A549 (cell line): ENCODE measurements at regions not wholly inside any gene's neighbourhood (a gene's known extent, or its start where the extent isn't known, plus 50 kb on each side); places are given as distances from the start of the nearest gene placed in this dataset.
"Not testable (repeated sequence)": the region's sequence is repeated elsewhere in the genome, so short reads cannot be mapped to it uniquely, and the experiment has no call there.

Experiments
- ATAC-seq, 2 experiments: fragments of 200-7000 bp in 1 of 2; fragments of >200 bp in 1 of 2; cut with Nextera tagmentation in 1 of 2; cut with Tn5 transposase in 1 of 2; 3 replicates each; pipeline versions ENCODE4 v1.8.0 to v1.9.1; 2018 to 2020; ENCODE audit warnings: mild to moderate bottlenecking in 1 of 2, moderate library complexity in 1 of 2
- CTCF ChIA-PET: fragments of 300-600 bp; sonication (Branson Sonifier 250); formaldehyde crosslinking; extraction: SDS; loops from one replicate; lab custom pipeline; 2021; ENCODE audit warnings: antibody characterized with exemption, inconsistent platforms; lab: Yijun Ruan, JAX
- POLR2A ChIA-PET: fragments of 350-600 bp; formaldehyde crosslinking; extraction: SDS; loops from one replicate; lab custom pipeline; 2021; ENCODE audit warnings: antibody characterized with exemption, inconsistent platforms; lab: Yijun Ruan, JAX
- DNase-seq, 2 experiments: peaks; one replicate each; pipeline versions ENCODE4 v3.0.0 to v3.0.0-alpha.2; 2011 to 2016; ENCODE audit warnings: low read depth in 1 of 2, low spot score in 1 of 2
- FAIRE-seq: peaks from 2 replicates; lab custom pipeline; 2011; peaks lifted over from hg19 to GRCh38; lab: Jason Lieb, UNC
- H3K27ac ChIP-seq, 2 experiments: fragments of >200 bp; sonication (Bioruptor Twin); formaldehyde crosslinking; 3 replicates each; pipeline ENCODE4 v1.5.1; 2016 to 2017
- H3K4me1 ChIP-seq: fragments of >200 bp; sonication (Bioruptor Twin); formaldehyde crosslinking; 3 replicates; pipeline ENCODE4 v1.6.1; 2016
- H3K4me2 ChIP-seq: fragments of >200 bp; sonication (Bioruptor Twin); formaldehyde crosslinking; 3 replicates; pipeline ENCODE4 v1.6.1; 2016
- H3K4me3 ChIP-seq: fragments of >200 bp; sonication (Bioruptor Twin); formaldehyde crosslinking; 3 replicates; pipeline ENCODE4 v1.5.1; 2016
- H3K9me3 ChIP-seq: fragments of >200 bp; sonication (Bioruptor Twin); formaldehyde crosslinking; 3 replicates; pipeline ENCODE4 v1.6.1; 2016
- BHLHE40 ChIP-seq: IDR thresholded peaks from 2 replicates; pipeline ENCODE4 v1.6.1; 2012; ENCODE audit warnings: low read depth, low read length, inconsistent platforms
- CBX8 ChIP-seq: fragments of 200-600 bp; sonication (generic); IDR thresholded peaks from 2 replicates; pipeline ENCODE4 v1.6.1; 2016
- CEBPB ChIP-seq, 2 experiments: fragments of >200 bp in 1 of 2; sonication (Bioruptor Twin) in 1 of 2; formaldehyde crosslinking in 1 of 2; IDR thresholded peaks; 2 replicates each; pipeline ENCODE4 v1.6.1; 2012 to 2016
- CHD2 ChIP-seq: fragments of 150-350 bp; IDR thresholded peaks from 2 replicates; pipeline ENCODE4 v1.6.1; 2014; ENCODE audit warnings: low read length; ENCODE audit not compliant: partially characterized antibody
- CHD4 ChIP-seq: fragments of 200-600 bp; sonication (generic); IDR thresholded peaks from 2 replicates; pipeline ENCODE4 v1.6.1; 2016; ENCODE audit warnings: antibody characterized with exemption, mild to moderate bottlenecking, borderline replicate concordance
- EHF ChIP-seq: fragments of 250-450 bp; sonication (Bioruptor Pico); IDR thresholded peaks from 2 replicates; pipeline ENCODE4 v1.5.0; 2020; ENCODE audit warnings: mild to moderate bottlenecking
- EHMT2 ChIP-seq: fragments of 200-600 bp; sonication (generic); IDR thresholded peaks from 2 replicates; pipeline ENCODE4 v1.6.1; 2016; ENCODE audit warnings: antibody characterized with exemption, low read depth, mild to moderate bottlenecking, moderate library complexity
- ESRRA ChIP-seq: fragments of 150-350 bp; IDR thresholded peaks from 2 replicates; pipeline ENCODE4 v1.6.1; 2014; ENCODE audit warnings: mild to moderate bottlenecking, low read length, borderline replicate concordance
- GATA3 ChIP-seq: IDR thresholded peaks from 2 replicates; pipeline ENCODE4 v1.6.1; 2012; ENCODE audit warnings: borderline replicate concordance
- HEYL ChIP-seq: fragments of 250-450 bp; sonication (Bioruptor Pico); IDR thresholded peaks from 2 replicates; pipeline ENCODE4 v1.8.0; 2021; ENCODE audit warnings: mild to moderate bottlenecking, moderate library complexity
- MYC ChIP-seq: IDR thresholded peaks from 2 replicates; pipeline ENCODE4 v1.6.1; 2012; ENCODE audit warnings: mild to moderate bottlenecking, inconsistent platforms, low read length, improper control_type of control experiment, borderline replicate concordance
- NFE2L2 ChIP-seq: fragments of 150-350 bp; conservative IDR thresholded peaks from 2 replicates; pipeline ENCODE4 v1.6.1; 2014; ENCODE audit warnings: low read length
- NR3C1 ChIP-seq: fragments of >200 bp; sonication (Bioruptor Twin); formaldehyde crosslinking; IDR thresholded peaks from 3 replicates; pipeline ENCODE4 v1.6.1; 2017
- POLR2AphosphoS2 ChIP-seq: conservative IDR thresholded peaks from 2 replicates; pipeline ENCODE4 v1.6.1; 2012; ENCODE audit warnings: low read length, improper control_type of control experiment, inconsistent platforms
- RCOR1 ChIP-seq: fragments of 150-350 bp; IDR thresholded peaks from 2 replicates; pipeline ENCODE4 v1.6.1; 2014; ENCODE audit warnings: antibody characterized with exemption, low read length, low read depth
- REST ChIP-seq: fragments of 200-600 bp; sonication (generic); IDR thresholded peaks from 2 replicates; pipeline ENCODE4 v1.6.1; 2016; ENCODE audit warnings: antibody characterized with exemption, mild to moderate bottlenecking, moderate library complexity
- RFX5 ChIP-seq: fragments of 450-650 bp; IDR thresholded peaks from 2 replicates; pipeline ENCODE4 v1.7.1; 2014; ENCODE audit warnings: antibody characterized with exemption, mild to moderate bottlenecking, moderate library complexity
- RNF2 ChIP-seq: fragments of 200-600 bp; sonication (generic); IDR thresholded peaks from 2 replicates; pipeline ENCODE4 v1.6.1; 2016; ENCODE audit warnings: low read depth, mild to moderate bottlenecking, antibody characterized with exemption, moderate library complexity, borderline replicate concordance
- SMC3 ChIP-seq: fragments of >200 bp; sonication (Bioruptor Twin); formaldehyde crosslinking; IDR thresholded peaks from 3 replicates; pipeline ENCODE4 v1.6.1; 2018; ENCODE audit warnings: inconsistent platforms
- TP53 ChIP-seq: fragments of 250-450 bp; sonication (Bioruptor Pico); IDR thresholded peaks from 2 replicates; pipeline ENCODE4 v1.5.0; 2021; ENCODE audit warnings: mild to moderate bottlenecking, moderate library complexity
- ZFP36 ChIP-seq: fragments of 450-650 bp; IDR thresholded peaks from 2 replicates; pipeline ENCODE4 v1.6.1; 2014; ENCODE audit warnings: borderline replicate concordance; ENCODE audit not compliant: partially characterized antibody
- ZSCAN20 ChIP-seq: fragments of 250-450 bp; sonication (Bioruptor Pico); IDR thresholded peaks from 2 replicates; pipeline ENCODE4 v1.8.0; 2022; ENCODE audit warnings: mild to moderate bottlenecking, moderate library complexity
- WGBS: methylation state at CpG from one replicate; pipeline ENCODE4 v1.1.6; 2017; ENCODE audit errors: missing lambda C conversion rate; 5-methylcytosine and 5-hydroxymethylcytosine counted together
- TF ChIP-seq, protein P1 (sequence below): fragments of >200 bp; sonication (Bioruptor Twin); formaldehyde crosslinking; IDR thresholded peaks from 3 replicates; pipeline ENCODE4 v1.6.1; 2016
- TF ChIP-seq, protein P2 (sequence below): fragments of >200 bp; sonication (Bioruptor Twin); formaldehyde crosslinking; IDR thresholded peaks from 2 replicates; pipeline ENCODE4 v1.6.1; 2016
- TF ChIP-seq, protein P3 (sequence below): fragments of 450-650 bp; IDR thresholded peaks from 2 replicates; pipeline ENCODE4 v1.6.1; 2014; ENCODE audit warnings: antibody characterized with exemption

- peaks cover 23% of the 10 kb centered on the region for H3K9me3 ChIP-seq
- FAIRE-seq, H3K4me3 ChIP-seq, H3K4me1 ChIP-seq, POLR2A ChIA-PET, H3K4me2 ChIP-seq, ATAC-seq, DNase-seq, H3K27ac ChIP-seq: not testable (repeated sequence)
- TF ChIP-seq ZFP36, result peak; percentile 25
- CTCF ChIA-PET, result interaction anchor here (0.7 to 1.3 kb wide), 3 partner anchors 12 to 108 kb away, joined by 3 to 4 read pairs (median 3); no protein-coding TSS in a partner anchor
- 53% methylated on average over 7 of the region's 7 CpGs for WGBS
Observed at GRCh38 chr14:61144117-61145033, 136.8 kb downstream of the TMEM30B start.

GRCh38 chr14:61140872-61141271 lies 140.3 kb downstream of the TMEM30B start:
- no peak overlapping the region for H3K4me2 ChIP-seq
- ChIA-PET POLR2A (no interaction called here), CTCF (interaction anchor here (1.2 to 1.4 kb wide), 3 partner anchors 12 to 16 kb away, joined by 3 read pairs; no protein-coding TSS in a partner anchor)
- peaks cover 23% of the 10 kb centered on the region for H3K9me3 ChIP-seq
- no peak for FAIRE-seq
- H3K4me1 ChIP-seq, result peaks cover 13% of the 10 kb centered on the region; the same call in 1 of the 3 replicates
- ATAC-seq, result peak in 1 of 2 experiments; percentile 30; a peak in 1 of 6 replicates
- H3K4me3 ChIP-seq, result no peak overlapping the region
- no peak for TF ChIP-seq MYC
- no peak for TF ChIP-seq GATA3
- no peak for TF ChIP-seq RFX5
- no peak for TF ChIP-seq ZSCAN20 (CRISPR knock-in tag)
- TF ChIP-seq TP53 (CRISPR knock-in tag), result no peak
- TF ChIP-seq, protein P1, sequence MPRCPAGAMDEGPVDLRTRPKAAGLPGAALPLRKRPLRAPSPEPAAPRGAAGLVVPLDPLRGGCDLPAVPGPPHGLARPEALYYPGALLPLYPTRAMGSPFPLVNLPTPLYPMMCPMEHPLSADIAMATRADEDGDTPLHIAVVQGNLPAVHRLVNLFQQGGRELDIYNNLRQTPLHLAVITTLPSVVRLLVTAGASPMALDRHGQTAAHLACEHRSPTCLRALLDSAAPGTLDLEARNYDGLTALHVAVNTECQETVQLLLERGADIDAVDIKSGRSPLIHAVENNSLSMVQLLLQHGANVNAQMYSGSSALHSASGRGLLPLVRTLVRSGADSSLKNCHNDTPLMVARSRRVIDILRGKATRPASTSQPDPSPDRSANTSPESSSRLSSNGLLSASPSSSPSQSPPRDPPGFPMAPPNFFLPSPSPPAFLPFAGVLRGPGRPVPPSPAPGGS, result no peak
- TF ChIP-seq NR3C1, result no peak
- TF ChIP-seq POLR2AphosphoS2, result no peak
- no peak for TF ChIP-seq BHLHE40
- TF ChIP-seq RNF2, result no peak
- TF ChIP-seq NFE2L2, result no peak
- no peak for TF ChIP-seq CHD2
- TF ChIP-seq EHMT2, result no peak
- DNase-seq, result no peak
- no peak overlapping the region for H3K27ac ChIP-seq

DNA sequence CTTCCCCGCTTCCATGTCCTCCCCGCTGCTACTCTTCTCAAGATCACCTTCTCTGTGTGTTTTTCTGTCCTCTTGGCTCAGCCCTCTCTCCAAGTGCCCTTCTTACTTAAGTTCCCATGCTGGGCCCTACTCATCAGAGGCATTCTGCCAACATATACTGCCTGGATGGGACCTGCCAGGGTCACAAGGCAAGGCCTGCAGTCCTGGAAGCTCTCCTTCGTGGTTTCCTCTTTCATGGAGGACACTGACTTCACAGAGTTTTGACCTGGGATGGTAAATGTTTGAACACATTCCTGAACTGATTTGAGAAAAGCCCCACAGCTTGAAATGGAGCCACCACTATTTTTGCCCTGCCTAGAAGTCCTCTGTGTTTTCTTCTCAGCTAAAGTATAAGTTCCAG lies 140.9 kb downstream of the TMEM30B start:
- H3K4me2 ChIP-seq, result no peak overlapping the region
- H3K4me3 ChIP-seq, result no peak overlapping the region
- peaks cover 13% of the 10 kb centered on the region; the same call in 1 of the 3 replicates for H3K4me1 ChIP-seq
- WGBS, result 79% methylated on average over 3 of the region's 3 CpGs
- ATAC-seq, result no peak
- ChIA-PET CTCF (interaction anchor here (1.2 to 1.4 kb wide), 2 partner anchors 12 to 14 kb away, joined by 3 read pairs; no protein-coding TSS in a partner anchor), POLR2A (no interaction called here)
- no peak for DNase-seq
- TF ChIP-seq CHD2, result no peak
- no peak for TF ChIP-seq EHF
- TF ChIP-seq CBX8, result no peak
- TF ChIP-seq ZSCAN20 (CRISPR knock-in tag), result no peak
- no peak for TF ChIP-seq HEYL (CRISPR knock-in tag)
- no peak for TF ChIP-seq ESRRA
- TF ChIP-seq MYC, result no peak
- TF ChIP-seq, protein P2, sequence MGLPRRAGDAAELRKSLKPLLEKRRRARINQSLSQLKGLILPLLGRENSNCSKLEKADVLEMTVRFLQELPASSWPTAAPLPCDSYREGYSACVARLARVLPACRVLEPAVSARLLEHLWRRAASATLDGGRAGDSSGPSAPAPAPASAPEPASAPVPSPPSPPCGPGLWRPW, result no peak
- TF ChIP-seq REST, result no peak
- no peak for TF ChIP-seq CHD4
- TF ChIP-seq POLR2AphosphoS2, result no peak
- TF ChIP-seq RCOR1, result no peak
- TF ChIP-seq, protein P3, sequence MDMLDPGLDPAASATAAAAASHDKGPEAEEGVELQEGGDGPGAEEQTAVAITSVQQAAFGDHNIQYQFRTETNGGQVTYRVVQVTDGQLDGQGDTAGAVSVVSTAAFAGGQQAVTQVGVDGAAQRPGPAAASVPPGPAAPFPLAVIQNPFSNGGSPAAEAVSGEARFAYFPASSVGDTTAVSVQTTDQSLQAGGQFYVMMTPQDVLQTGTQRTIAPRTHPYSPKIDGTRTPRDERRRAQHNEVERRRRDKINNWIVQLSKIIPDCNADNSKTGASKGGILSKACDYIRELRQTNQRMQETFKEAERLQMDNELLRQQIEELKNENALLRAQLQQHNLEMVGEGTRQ, result no peak
- no peak for TF ChIP-seq CEBPB (IDR thresholded peaks at IDR 0.05)
- no peak for TF ChIP-seq SMC3
- FAIRE-seq, result no peak
- peak overlapping the region in 1 of 2 experiments; percentile 32; a peak in 2 of 6 replicates for H3K27ac ChIP-seq
- H3K9me3 ChIP-seq, result peaks cover 23% of the 10 kb centered on the region
